Activated T-helper 1 cell treated with anti-CD3 and anti-CD28 coated beads, Interleukin-2, amount 50 U/mL, for 16 hours (primary cell): ENCODE measurements at regions not wholly inside any gene's neighbourhood (a gene's known extent, or its start where the extent isn't known, plus 50 kb on each side); places are given as distances from the start of the nearest gene placed in this dataset.
"Not testable (repeated sequence)": the region's sequence is repeated elsewhere in the genome, so short reads cannot be mapped to it uniquely, and the experiment has no call there.

ENCODE experiments used
- DNase-seq, 2 donors: peaks; one replicate each; pipeline ENCODE4 v3.0.0-alpha.2; 2020; ENCODE audit warnings: low read depth in 1 of 2, low spot score in 1 of 2

GRCh38 chr4:14404730-14405129 is 597.6 kb upstream of the CPEB2 start:
- DNase-seq = no peak

GRCh38 chr4:14410516-14410915 is 591.8 kb upstream of the CPEB2 start:
- no peak for DNase-seq

GRCh38 chr4:14415146-14415545 is 587.1 kb upstream of the CPEB2 start:
- no peak for DNase-seq

GRCh38 chr4:14419516-14419915 is 582.8 kb upstream of the CPEB2 start:
- no peak for DNase-seq

GRCh38 chr4:14426297-14426696 is 576.0 kb upstream of the CPEB2 start:
- DNase-seq = not testable (repeated sequence)

GRCh38 chr4:14428125-14428524 is 574.2 kb upstream of the CPEB2 start:
- no peak for DNase-seq

GRCh38 chr4:14431155-14432134 is 570.8 kb upstream of the CPEB2 start:
- no peak for DNase-seq

- no peak for DNase-seq
Measured at GRCh38 chr4:14434483-14434882, 567.8 kb upstream of the CPEB2 start.

GRCh38 chr4:14434916-14435315 is 567.4 kb upstream of the CPEB2 start:
- DNase-seq = no peak

- DNase-seq = no peak
Measured at GRCh38 chr4:14441561-14441960, 560.7 kb upstream of the CPEB2 start.

GRCh38 chr4:14445882-14446281 is 556.4 kb upstream of the CPEB2 start:
- no peak for DNase-seq

- DNase-seq = no peak
Measured at GRCh38 chr4:14446311-14446710, 556.0 kb upstream of the CPEB2 start.

- DNase-seq = no peak
Measured at GRCh38 chr4:14446904-14447303, 555.4 kb upstream of the CPEB2 start.

GRCh38 chr4:14449308-14449707 is 553.0 kb upstream of the CPEB2 start:
- DNase-seq = no peak

- no peak for DNase-seq
Measured at GRCh38 chr4:14452001-14452400, 550.3 kb upstream of the CPEB2 start.

GRCh38 chr4:14452764-14453163 is 549.5 kb upstream of the CPEB2 start:
- DNase-seq = no peak

GRCh38 chr4:14458463-14458862 is 543.8 kb upstream of the CPEB2 start:
- no peak for DNase-seq

GRCh38 chr4:14465057-14465456 is 537.2 kb upstream of the CPEB2 start:
- no peak for DNase-seq

- no peak for DNase-seq
Measured at GRCh38 chr4:14465507-14465906, 536.8 kb upstream of the CPEB2 start.

- DNase-seq = no peak
Measured at GRCh38 chr4:14478504-14478903, 523.8 kb upstream of the CPEB2 start.

- DNase-seq = no peak
Measured at GRCh38 chr4:14496408-14496807, 505.9 kb upstream of the CPEB2 start.

GRCh38 chr4:14496969-14497368 is 505.3 kb upstream of the CPEB2 start:
- no peak for DNase-seq

GRCh38 chr4:14504162-14504561 is 498.1 kb upstream of the CPEB2 start:
- no peak for DNase-seq
